LNCAP (cell line): ENCODE measurements at regions not wholly inside any gene's neighbourhood (a gene's known extent, or its start where the extent isn't known, plus 50 kb on each side); places are given as distances from the start of the nearest gene placed in this dataset.

Experiments
- TF ChIP-seq, protein P1 (sequence below): fragments of 450-650 bp; IDR thresholded peaks from 2 replicates; pipeline ENCODE4 v1.5.1; 2017; ENCODE audit warnings: mild to moderate bottlenecking

DNA sequence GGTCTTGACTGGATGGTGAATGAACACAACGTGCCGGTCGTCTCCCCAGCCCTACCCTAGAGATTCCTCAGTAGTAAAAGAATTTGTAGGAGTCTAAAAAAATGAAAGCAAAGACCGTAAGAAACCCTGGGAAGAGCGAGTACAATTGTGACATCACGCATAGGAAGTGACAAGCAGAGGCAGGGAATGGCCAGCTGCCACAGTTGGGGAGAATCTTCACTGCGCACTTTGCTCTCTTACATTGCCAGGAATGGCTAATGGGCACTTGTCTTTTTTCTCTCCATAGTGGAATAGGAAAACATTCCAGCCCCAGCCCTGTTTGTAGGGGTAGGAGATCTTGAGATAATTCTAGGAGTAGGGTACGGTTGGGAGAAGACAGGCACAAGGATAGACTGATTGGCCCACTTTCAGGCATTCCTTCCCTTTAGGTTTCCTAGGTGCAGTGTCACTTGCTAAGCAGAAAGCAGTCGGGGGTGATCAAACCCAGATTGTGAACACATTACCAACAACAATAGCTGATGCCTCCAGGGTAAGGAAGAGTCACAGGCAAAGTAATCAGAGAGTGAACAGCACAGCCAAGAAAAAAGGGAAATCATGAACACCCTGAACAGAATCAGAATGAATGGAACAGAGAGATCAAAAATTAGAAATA lies 302.7 kb downstream of the MAN2A1 start:
- TF ChIP-seq, protein P1, sequence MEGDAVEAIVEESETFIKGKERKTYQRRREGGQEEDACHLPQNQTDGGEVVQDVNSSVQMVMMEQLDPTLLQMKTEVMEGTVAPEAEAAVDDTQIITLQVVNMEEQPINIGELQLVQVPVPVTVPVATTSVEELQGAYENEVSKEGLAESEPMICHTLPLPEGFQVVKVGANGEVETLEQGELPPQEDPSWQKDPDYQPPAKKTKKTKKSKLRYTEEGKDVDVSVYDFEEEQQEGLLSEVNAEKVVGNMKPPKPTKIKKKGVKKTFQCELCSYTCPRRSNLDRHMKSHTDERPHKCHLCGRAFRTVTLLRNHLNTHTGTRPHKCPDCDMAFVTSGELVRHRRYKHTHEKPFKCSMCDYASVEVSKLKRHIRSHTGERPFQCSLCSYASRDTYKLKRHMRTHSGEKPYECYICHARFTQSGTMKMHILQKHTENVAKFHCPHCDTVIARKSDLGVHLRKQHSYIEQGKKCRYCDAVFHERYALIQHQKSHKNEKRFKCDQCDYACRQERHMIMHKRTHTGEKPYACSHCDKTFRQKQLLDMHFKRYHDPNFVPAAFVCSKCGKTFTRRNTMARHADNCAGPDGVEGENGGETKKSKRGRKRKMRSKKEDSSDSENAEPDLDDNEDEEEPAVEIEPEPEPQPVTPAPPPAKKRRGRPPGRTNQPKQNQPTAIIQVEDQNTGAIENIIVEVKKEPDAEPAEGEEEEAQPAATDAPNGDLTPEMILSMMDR = no peak

DNA sequence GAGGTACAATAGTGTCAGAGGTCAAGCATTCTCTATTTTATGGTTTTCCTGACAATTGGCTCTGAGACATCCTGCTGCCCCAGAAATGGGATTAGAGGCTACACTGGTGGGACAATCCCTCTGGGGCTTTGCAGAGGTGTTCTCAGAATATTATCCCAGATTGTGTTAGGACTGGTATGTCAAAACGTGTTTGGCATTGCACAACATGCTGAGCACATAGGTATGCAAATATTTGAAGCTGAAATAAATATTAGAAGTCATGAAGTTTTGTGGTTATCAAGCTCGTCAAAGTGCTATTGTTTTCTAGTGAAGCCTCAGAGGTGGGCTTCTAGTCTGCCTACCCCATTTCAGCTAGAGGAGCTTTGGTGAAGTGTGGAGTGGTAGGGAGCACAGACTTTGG lies 304.4 kb downstream of the MAN2A1 start:
- TF ChIP-seq, protein P1 = no peak

DNA sequence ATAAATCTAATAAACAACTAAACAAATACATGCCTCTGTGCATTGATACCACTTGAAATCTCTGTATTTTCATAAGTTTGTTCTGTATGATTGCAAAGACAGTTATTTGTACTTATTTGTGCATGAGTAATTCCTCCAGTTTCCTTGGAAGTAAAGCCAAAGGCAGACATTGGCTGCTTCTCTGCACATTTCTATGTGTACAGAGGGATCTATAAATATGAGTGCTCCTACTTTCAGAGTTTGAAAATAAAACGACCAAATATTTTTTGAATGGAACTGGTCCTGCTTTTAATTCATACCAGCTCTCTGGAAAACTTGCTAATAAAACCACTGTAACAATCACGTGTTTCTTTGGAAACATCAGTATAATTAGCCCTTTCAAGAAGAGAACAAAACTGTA lies 306.5 kb downstream of the MAN2A1 start:
- TF ChIP-seq, protein P1 = no peak

GRCh38 chr5:109997161-109997560 lies 307.4 kb downstream of the MAN2A1 start:
- TF ChIP-seq, protein P1 = no peak

- TF ChIP-seq, protein P1 = no peak
These were observed 308.5 kb downstream of the MAN2A1 start for GRCh38 chr5:109998208-109998607.

GRCh38 chr5:109998726-109999125 lies 309.0 kb downstream of the MAN2A1 start:
- TF ChIP-seq, protein P1 = no peak

GRCh38 chr5:110001648-110002047 lies 311.9 kb downstream of the MAN2A1 start:
- TF ChIP-seq, protein P1 = no peak

- TF ChIP-seq, protein P1 = no peak
These were observed 312.9 kb downstream of the MAN2A1 start for GRCh38 chr5:110002652-110003051.
